GM12891 (cell line): ENCODE measurements at regions not wholly inside any gene's neighbourhood (a gene's known extent, or its start where the extent isn't known, plus 50 kb on each side); places are given as distances from the start of the nearest gene placed in this dataset.

Source experiments
- PAX5 ChIP-seq: IDR thresholded peaks from 2 replicates; pipeline ENCODE4 v1.6.1; 2011; ENCODE audit warnings: low read length, moderate library complexity, mild to moderate bottlenecking; ENCODE audit not compliant: insufficient read depth, severe bottlenecking
- POLR2A ChIP-seq: IDR thresholded peaks from 2 replicates; pipeline ENCODE4 v1.6.1; 2011; ENCODE audit warnings: low read depth, low read length, control low read depth
- POLR2AphosphoS5 ChIP-seq: IDR thresholded peaks from 2 replicates; pipeline ENCODE4 v1.6.1; 2011; ENCODE audit warnings: low read depth, low read length, control low read depth
- SPI1 ChIP-seq: IDR thresholded peaks from 2 replicates; pipeline ENCODE4 v1.6.1; 2011; ENCODE audit warnings: low read depth, low read length, control low read depth
- TAF1 ChIP-seq: IDR thresholded peaks from 2 replicates; pipeline ENCODE4 v1.6.1; 2011; ENCODE audit warnings: low read depth, low read length, control low read depth

GRCh38 chr17:33873201-33873617, 381.9 kb upstream of the CCL2 start:
- TF ChIP-seq POLR2A (no peak), POLR2AphosphoS5 (no peak), SPI1 (no peak), TAF1 (no peak), PAX5 (no peak)
